Esophagus muscularis mucosa (tissue), 4 donors: ENCODE measurements at regions not wholly inside any gene's neighbourhood (a gene's known extent, or its start where the extent isn't known, plus 50 kb on each side); places are given as distances from the start of the nearest gene placed in this dataset.

Experiments
- DNase-seq: peaks from one replicate; pipeline ENCODE4 v3.0.0-alpha.2; 2017; ENCODE audit errors: extremely low spot score
- H3K27ac ChIP-seq, 4 donors: fragments of 200-600 bp; sonication (generic); replicated peaks in 1 of 4; 1 replicate in 3 of 4; 2 replicates in 1 of 4; pipeline ENCODE4 v1.5.1; 2016 to 2019; ENCODE audit warnings: mild to moderate bottlenecking in 1 of 4
- H3K27me3 ChIP-seq, 4 donors: fragments of 200-600 bp; sonication (generic); one replicate each; pipeline versions ENCODE4 v1.5.1 to v1.6.0; 2016 to 2019
- H3K36me3 ChIP-seq, 4 donors: fragments of 200-600 bp; sonication (generic); one replicate each; pipeline ENCODE4 v1.5.1; 2016 to 2019
- H3K4me1 ChIP-seq, 4 donors: fragments of 200-600 bp; sonication (generic); one replicate each; pipeline ENCODE4 v1.5.1; 2016 to 2019
- H3K4me3 ChIP-seq, 4 donors: fragments of 200-600 bp; sonication (generic); 1 replicate in 2 of 4; 2 replicates in 2 of 4; pipeline ENCODE4 v1.5.1; 2016 to 2019; ENCODE audit warnings: mild to moderate bottlenecking in 4 of 4, moderate library complexity in 1 of 4
- H3K9me3 ChIP-seq, 4 donors: fragments of 200-600 bp; sonication (generic); 1 replicate in 3 of 4; 2 replicates in 1 of 4; pipeline ENCODE4 v1.5.1; 2016 to 2019
- EP300 ChIP-seq: sonication (generic); formaldehyde crosslinking; IDR thresholded peaks from one replicate; pipeline ENCODE4 v1.6.1; 2017; ENCODE audit warnings: antibody characterized with exemption
- POLR2A ChIP-seq: fragments of 450-650 bp; IDR thresholded peaks from one replicate; pipeline ENCODE4 v1.6.1; 2017; ENCODE audit warnings: antibody characterized with exemption, moderate library complexity, mild to moderate bottlenecking, low read depth
- POLR2AphosphoS5 ChIP-seq, 2 donors: sonication (generic); formaldehyde crosslinking; IDR thresholded peaks; one replicate each; pipeline ENCODE4 v1.6.1; 2017; ENCODE audit warnings: antibody characterized with exemption in 2 of 2
- WGBS: methylation state at CpG from one replicate; pipeline ENCODE4 v1.1.5; 2018; 5-methylcytosine and 5-hydroxymethylcytosine counted together
- intact Hi-C: fragments of 100-400 bp; cut with DNase I; formaldehyde crosslinking; loops from one replicate; pipeline ENCODE4 v1.15.1; 2023
- TF ChIP-seq, protein P1 (sequence below), 3 experiments: fragments of 200-600 bp in 2 of 3; fragments of 450-650 bp in 1 of 3; sonication (generic) in 2 of 3; IDR thresholded peaks; one replicate each; pipeline ENCODE4 v1.5.1; 2017 to 2019; ENCODE audit warnings: antibody characterized with exemption in 3 of 3, mild to moderate bottlenecking in 2 of 3, moderate library complexity in 1 of 3

- no peaks in the 10 kb centered on the region for H3K27me3 ChIP-seq
- intact Hi-C loops = no loop called here
- 84% methylated on average over 1 of the region's 1 CpG for WGBS
- peaks cover 6 to 27% (median 20%) of the 10 kb centered on the region in 4 donors for H3K4me1 ChIP-seq
- no peaks in the 10 kb centered on the region for H3K36me3 ChIP-seq
- no peaks in the 10 kb centered on the region for H3K9me3 ChIP-seq
- no peak for DNase-seq
- no peak overlapping the region for H3K4me3 ChIP-seq
- TF ChIP-seq, protein P1, sequence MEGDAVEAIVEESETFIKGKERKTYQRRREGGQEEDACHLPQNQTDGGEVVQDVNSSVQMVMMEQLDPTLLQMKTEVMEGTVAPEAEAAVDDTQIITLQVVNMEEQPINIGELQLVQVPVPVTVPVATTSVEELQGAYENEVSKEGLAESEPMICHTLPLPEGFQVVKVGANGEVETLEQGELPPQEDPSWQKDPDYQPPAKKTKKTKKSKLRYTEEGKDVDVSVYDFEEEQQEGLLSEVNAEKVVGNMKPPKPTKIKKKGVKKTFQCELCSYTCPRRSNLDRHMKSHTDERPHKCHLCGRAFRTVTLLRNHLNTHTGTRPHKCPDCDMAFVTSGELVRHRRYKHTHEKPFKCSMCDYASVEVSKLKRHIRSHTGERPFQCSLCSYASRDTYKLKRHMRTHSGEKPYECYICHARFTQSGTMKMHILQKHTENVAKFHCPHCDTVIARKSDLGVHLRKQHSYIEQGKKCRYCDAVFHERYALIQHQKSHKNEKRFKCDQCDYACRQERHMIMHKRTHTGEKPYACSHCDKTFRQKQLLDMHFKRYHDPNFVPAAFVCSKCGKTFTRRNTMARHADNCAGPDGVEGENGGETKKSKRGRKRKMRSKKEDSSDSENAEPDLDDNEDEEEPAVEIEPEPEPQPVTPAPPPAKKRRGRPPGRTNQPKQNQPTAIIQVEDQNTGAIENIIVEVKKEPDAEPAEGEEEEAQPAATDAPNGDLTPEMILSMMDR (IDR thresholded peaks at IDR 0.05) = no peak
- TF ChIP-seq POLR2A (no peak), POLR2AphosphoS5 (IDR thresholded peaks at IDR 0.05) (no peak)
- H3K27ac ChIP-seq = no peak overlapping the region
Measured at GRCh38 chr4:123874063-123874462, 477.5 kb downstream of the SPRY1 start.

GRCh38 chr4:123876143-123876542 lies 479.5 kb downstream of the SPRY1 start:
- Histone ChIP-seq H3K4me1 (peaks cover 0 to 10% (median 5%) of the 10 kb centered on the region in 4 donors), H3K4me3 (no peak overlapping the region), H3K27me3 (no peaks in the 10 kb centered on the region), H3K9me3 (no peaks in the 10 kb centered on the region), H3K36me3 (no peaks in the 10 kb centered on the region), H3K27ac (peak overlapping the region in 2 of 4 donors; percentile 10 to 29)
- DNase-seq = no peak
- TF ChIP-seq, protein P1 (IDR thresholded peaks at IDR 0.05) = no peak
- TF ChIP-seq POLR2A (no peak), POLR2AphosphoS5 (IDR thresholded peaks at IDR 0.05) (no peak), EP300 (no peak)
- intact Hi-C loops = no loop called here
- 73% methylated on average over 4 of the region's 4 CpGs for WGBS

GRCh38 chr4:123876671-123877101 lies 480.1 kb downstream of the SPRY1 start:
- DNase-seq = no peak
- no peaks in the 10 kb centered on the region for H3K27me3 ChIP-seq
- intact Hi-C loops = no loop called here
- no peaks in the 10 kb centered on the region for H3K36me3 ChIP-seq
- no peak overlapping the region for H3K4me3 ChIP-seq
- H3K27ac ChIP-seq = peak overlapping the region in 2 of 4 donors; percentile 10 to 29
- 73% methylated on average over 2 of the region's 2 CpGs for WGBS
- peaks cover 0 to 6% (median 4%) of the 10 kb centered on the region in 4 donors for H3K4me1 ChIP-seq
- no peaks in the 10 kb centered on the region for H3K9me3 ChIP-seq
- TF ChIP-seq EP300 = no peak
- TF ChIP-seq, protein P1 (IDR thresholded peaks at IDR 0.05) = no peak
- TF ChIP-seq POLR2AphosphoS5 (IDR thresholded peaks at IDR 0.05) = no peak
- no peak for TF ChIP-seq POLR2A

- Histone ChIP-seq H3K27me3 (no peaks in the 10 kb centered on the region), H3K36me3 (no peaks in the 10 kb centered on the region), H3K4me3 (no peak overlapping the region), H3K4me1 (peaks cover 0 to 4% (median 0%) of the 10 kb centered on the region in 4 donors), H3K27ac (no peak overlapping the region), H3K9me3 (no peaks in the 10 kb centered on the region)
- WGBS = 42% methylated on average over 3 of the region's 3 CpGs
- TF ChIP-seq, protein P1 (IDR thresholded peaks at IDR 0.05) = no peak
- TF ChIP-seq EP300 (no peak), POLR2AphosphoS5 (IDR thresholded peaks at IDR 0.05) (no peak), POLR2A (no peak)
- intact Hi-C loops = no loop called here
- no peak for DNase-seq
Measured at GRCh38 chr4:123877551-123877950, 481.0 kb downstream of the SPRY1 start.

DNA sequence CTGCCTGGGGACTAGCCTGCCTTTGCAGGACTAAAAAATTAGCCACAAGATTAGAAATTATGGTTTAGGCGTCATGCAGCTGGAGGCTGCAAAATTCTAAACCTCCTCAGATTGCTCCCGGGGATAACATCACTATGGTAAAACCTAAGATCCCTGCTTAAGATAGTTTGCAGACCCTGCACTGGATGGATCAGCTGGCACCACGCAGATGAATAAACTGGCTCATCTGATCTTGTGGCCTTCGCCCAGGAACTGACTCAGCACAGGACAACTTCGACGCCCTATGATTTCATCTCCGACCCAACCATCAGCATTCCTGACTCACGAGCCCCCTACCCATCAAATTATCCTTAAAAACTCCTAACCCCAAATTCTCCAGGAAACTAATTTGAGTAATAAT lies 482.4 kb downstream of the SPRY1 start:
- DNase-seq = no peak
- Histone ChIP-seq H3K27me3 (no peaks in the 10 kb centered on the region), H3K27ac (no peak overlapping the region), H3K4me3 (no peak overlapping the region), H3K4me1 (peaks cover 0 to 4% (median 0%) of the 10 kb centered on the region in 4 donors), H3K36me3 (no peaks in the 10 kb centered on the region), H3K9me3 (no peaks in the 10 kb centered on the region)
- intact Hi-C loops = no loop called here
- TF ChIP-seq, protein P1 (IDR thresholded peaks at IDR 0.05) = no peak
- no peak for TF ChIP-seq EP300
- TF ChIP-seq POLR2A = no peak
- TF ChIP-seq POLR2AphosphoS5 (IDR thresholded peaks at IDR 0.05) = no peak
- WGBS = 96% methylated on average over 8 of the region's 8 CpGs
